Stomach smooth muscle (tissue), 2 donors: ENCODE measurements at regions not wholly inside any gene's neighbourhood (a gene's known extent, or its start where the extent isn't known, plus 50 kb on each side); places are given as distances from the start of the nearest gene placed in this dataset.

Experiments used
- H3K27ac ChIP-seq: one replicate; pipeline ENCODE4 v1.7.0; 2013; ENCODE audit warnings: mild to moderate bottlenecking, low read length, inconsistent platforms
- H3K27me3 ChIP-seq, 2 donors: one replicate each; pipeline ENCODE4 v1.7.0; 2013; ENCODE audit warnings: low read length in 2 of 2; ENCODE audit not compliant: insufficient read depth in 2 of 2, control insufficient read depth in 1 of 2
- H3K36me3 ChIP-seq, 2 donors: one replicate each; pipeline ENCODE4 v1.7.0; 2013; ENCODE audit warnings: low read length in 2 of 2; ENCODE audit not compliant: control insufficient read depth in 2 of 2, insufficient read depth in 2 of 2
- H3K4me1 ChIP-seq: one replicate; pipeline ENCODE4 v1.7.0; 2013; ENCODE audit warnings: low read length; ENCODE audit not compliant: control insufficient read depth, insufficient read depth
- H3K4me3 ChIP-seq, 2 donors: one replicate each; pipeline ENCODE4 v1.7.0; 2013; ENCODE audit warnings: low read length in 2 of 2
- H3K9ac ChIP-seq, 2 donors: one replicate each; pipeline ENCODE4 v1.7.0; 2013; ENCODE audit warnings: low read length in 2 of 2, mild to moderate bottlenecking in 1 of 2
- H3K9me3 ChIP-seq, 2 donors: one replicate each; pipeline ENCODE4 v1.7.0; 2013; ENCODE audit warnings: low read length in 2 of 2; ENCODE audit not compliant: control insufficient read depth in 2 of 2
- donor health status: healthy.
- donor health status: Pancreatic carcinoma.

DNA sequence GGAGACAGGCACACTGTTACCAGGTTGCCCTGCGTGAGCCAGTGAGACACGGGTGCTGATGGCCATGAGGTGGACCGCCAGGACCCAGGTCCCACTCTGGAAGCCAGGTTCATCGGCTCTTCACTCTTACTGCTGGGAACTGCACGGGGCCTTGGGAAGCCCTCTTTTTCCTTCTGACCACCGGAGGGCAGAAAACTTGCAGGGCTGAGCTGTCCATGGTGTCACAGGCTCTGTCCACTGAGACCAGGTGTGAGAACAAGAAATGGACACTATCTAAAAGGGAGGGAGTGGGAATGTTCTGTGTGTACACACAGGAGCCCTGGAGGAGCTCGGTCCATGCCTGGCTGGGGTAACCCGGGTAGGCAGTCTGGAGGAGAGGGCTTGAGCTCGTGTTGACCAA is 93.4 kb downstream of the UQCRFS1 start:
- Histone ChIP-seq H3K9ac (no peak overlapping the region), H3K4me3 (no peak overlapping the region), H3K4me1 (no peaks in the 10 kb centered on the region), H3K27ac (no peak overlapping the region), H3K9me3 (no peaks in the 10 kb centered on the region), H3K27me3 (no peaks in the 10 kb centered on the region), H3K36me3 (no peaks in the 10 kb centered on the region)

DNA sequence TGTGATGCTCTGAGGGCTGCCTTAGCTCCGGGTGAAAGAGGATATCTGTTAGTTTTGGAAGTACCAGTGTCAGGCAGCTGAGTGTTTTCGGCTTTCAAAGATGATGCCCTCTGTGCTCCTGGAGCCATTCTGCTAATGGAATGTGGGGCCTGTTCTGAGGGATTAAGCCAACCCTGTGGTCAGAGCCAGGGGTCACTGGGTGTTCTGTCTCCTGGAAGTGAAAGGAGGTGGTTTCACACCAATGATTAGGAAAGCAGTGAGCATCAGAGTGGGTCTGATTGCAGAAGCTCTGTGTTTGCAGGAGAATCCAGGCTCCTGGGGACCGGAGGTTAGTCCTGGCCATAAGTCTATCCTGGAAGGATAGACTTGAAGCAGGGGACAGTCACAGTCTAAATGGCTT is 94.6 kb downstream of the UQCRFS1 start:
- H3K4me3 ChIP-seq = no peak overlapping the region
- no peaks in the 10 kb centered on the region for H3K27me3 ChIP-seq
- H3K36me3 ChIP-seq = no peaks in the 10 kb centered on the region
- H3K9me3 ChIP-seq = no peaks in the 10 kb centered on the region
- H3K27ac ChIP-seq = no peak overlapping the region
- no peak overlapping the region for H3K9ac ChIP-seq
- no peaks in the 10 kb centered on the region for H3K4me1 ChIP-seq

DNA sequence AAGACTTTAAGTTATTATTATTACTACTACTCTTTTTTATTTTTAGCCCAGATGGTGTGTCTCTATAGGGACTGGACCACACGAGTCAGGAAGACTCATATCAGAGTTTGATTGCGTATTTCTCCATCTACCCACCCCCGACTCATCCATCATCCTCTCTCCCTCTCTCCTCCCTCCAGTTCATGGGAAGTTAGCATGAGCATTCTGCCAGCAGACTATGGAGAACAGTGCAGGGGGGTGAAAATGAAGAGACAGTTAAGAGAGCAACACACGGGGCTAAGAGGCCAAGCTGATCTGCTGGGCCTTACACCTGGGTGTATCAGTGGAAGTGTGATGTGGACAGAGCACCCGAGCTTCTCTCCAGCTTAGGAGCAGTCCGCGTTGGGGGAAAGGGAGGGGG is 95.0 kb downstream of the UQCRFS1 start:
- Histone ChIP-seq H3K36me3 (no peaks in the 10 kb centered on the region), H3K9me3 (no peaks in the 10 kb centered on the region), H3K27me3 (no peaks in the 10 kb centered on the region)

GRCh38 chr19:29115181-29115580 is 97.8 kb downstream of the UQCRFS1 start:
- no peaks in the 10 kb centered on the region for H3K27me3 ChIP-seq
- H3K27ac ChIP-seq = no peak overlapping the region
- no peaks in the 10 kb centered on the region for H3K36me3 ChIP-seq
- H3K4me1 ChIP-seq = no peaks in the 10 kb centered on the region
- no peaks in the 10 kb centered on the region for H3K9me3 ChIP-seq
- H3K9ac ChIP-seq = no peak overlapping the region
- no peak overlapping the region for H3K4me3 ChIP-seq

More for the DNA sequence above, 95.0 kb downstream of the UQCRFS1 start:
- no peak overlapping the region for H3K4me3 ChIP-seq
- H3K9ac ChIP-seq = no peak overlapping the region
- no peaks in the 10 kb centered on the region for H3K4me1 ChIP-seq
- no peak overlapping the region for H3K27ac ChIP-seq

DNA sequence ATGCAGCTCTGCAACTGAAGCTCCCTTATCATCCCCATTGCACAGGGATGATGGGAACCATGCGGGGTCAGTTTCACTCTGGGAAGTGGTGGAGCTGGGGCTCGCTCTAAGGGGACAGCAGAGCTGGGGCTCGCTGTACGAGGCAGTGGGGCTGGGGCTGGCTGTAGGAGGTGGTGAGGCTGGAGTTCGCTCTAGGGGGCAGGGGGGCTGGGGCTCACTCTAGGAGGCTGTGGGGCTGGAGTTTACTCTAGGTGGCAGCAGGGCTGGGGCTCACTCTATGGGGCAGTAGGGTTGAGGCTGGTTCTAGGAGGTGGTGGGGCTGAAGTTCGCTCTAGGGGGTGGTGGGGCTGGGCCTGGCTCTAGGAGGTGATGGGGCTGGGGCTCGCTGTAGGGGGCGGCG is 99.1 kb downstream of the UQCRFS1 start:
- no peak overlapping the region for H3K4me3 ChIP-seq
- no peaks in the 10 kb centered on the region for H3K27me3 ChIP-seq
- H3K4me1 ChIP-seq = no peaks in the 10 kb centered on the region
- no peak overlapping the region for H3K27ac ChIP-seq
- no peak overlapping the region for H3K9ac ChIP-seq
- H3K9me3 ChIP-seq = no peaks in the 10 kb centered on the region
- no peaks in the 10 kb centered on the region for H3K36me3 ChIP-seq

GRCh38 chr19:29111576-29111975 is 101.4 kb downstream of the UQCRFS1 start:
- no peaks in the 10 kb centered on the region for H3K9me3 ChIP-seq
- H3K27ac ChIP-seq = no peak overlapping the region
- H3K4me3 ChIP-seq = no peak overlapping the region
- H3K36me3 ChIP-seq = no peaks in the 10 kb centered on the region
- H3K27me3 ChIP-seq = no peaks in the 10 kb centered on the region
- no peak overlapping the region for H3K9ac ChIP-seq
- no peaks in the 10 kb centered on the region for H3K4me1 ChIP-seq

- Histone ChIP-seq H3K36me3 (no peaks in the 10 kb centered on the region), H3K9ac (no peak overlapping the region), H3K27ac (no peak overlapping the region), H3K4me1 (no peaks in the 10 kb centered on the region), H3K4me3 (no peak overlapping the region), H3K9me3 (peaks cover 0 to 4% of the 10 kb centered on the region in 2 donors), H3K27me3 (no peaks in the 10 kb centered on the region)
Measured at GRCh38 chr19:29107831-29108230, 105.1 kb downstream of the UQCRFS1 start.

DNA sequence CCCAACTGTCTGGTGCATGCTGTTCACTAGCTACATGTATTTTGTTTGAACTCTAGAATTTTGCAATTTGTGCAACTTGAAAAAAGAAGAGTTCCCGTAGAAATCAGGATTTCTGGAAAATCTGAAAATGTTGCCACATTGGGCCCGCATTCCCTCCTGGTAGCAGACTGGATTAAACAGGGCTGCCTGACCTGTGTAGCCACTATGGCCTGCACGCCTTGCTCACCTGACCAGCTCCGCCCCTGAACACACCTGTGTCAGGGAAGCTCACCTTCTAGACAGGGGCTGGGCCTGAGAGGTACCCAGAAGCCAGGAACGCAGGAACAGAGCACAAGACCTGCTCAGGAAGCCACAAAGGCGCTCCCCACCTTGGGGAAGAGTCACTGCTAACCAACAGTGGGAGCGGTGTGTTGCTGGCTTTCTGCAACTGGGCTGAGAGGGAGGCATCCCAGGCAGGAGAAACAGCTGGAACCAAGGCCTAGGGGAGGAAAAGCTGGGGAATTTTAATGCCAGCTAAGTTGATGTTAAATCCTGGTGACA is 106.5 kb downstream of the UQCRFS1 start:
- Histone ChIP-seq H3K27ac (no peak overlapping the region), H3K4me3 (no peak overlapping the region), H3K4me1 (no peaks in the 10 kb centered on the region), H3K27me3 (no peaks in the 10 kb centered on the region), H3K9me3 (peaks cover 0 to 4% of the 10 kb centered on the region in 2 donors), H3K9ac (no peak overlapping the region), H3K36me3 (no peaks in the 10 kb centered on the region)

GRCh38 chr19:29105629-29106292 is 107.2 kb downstream of the UQCRFS1 start:
- Histone ChIP-seq H3K9ac (no peak overlapping the region), H3K4me3 (no peak overlapping the region), H3K27me3 (no peaks in the 10 kb centered on the region)

DNA sequence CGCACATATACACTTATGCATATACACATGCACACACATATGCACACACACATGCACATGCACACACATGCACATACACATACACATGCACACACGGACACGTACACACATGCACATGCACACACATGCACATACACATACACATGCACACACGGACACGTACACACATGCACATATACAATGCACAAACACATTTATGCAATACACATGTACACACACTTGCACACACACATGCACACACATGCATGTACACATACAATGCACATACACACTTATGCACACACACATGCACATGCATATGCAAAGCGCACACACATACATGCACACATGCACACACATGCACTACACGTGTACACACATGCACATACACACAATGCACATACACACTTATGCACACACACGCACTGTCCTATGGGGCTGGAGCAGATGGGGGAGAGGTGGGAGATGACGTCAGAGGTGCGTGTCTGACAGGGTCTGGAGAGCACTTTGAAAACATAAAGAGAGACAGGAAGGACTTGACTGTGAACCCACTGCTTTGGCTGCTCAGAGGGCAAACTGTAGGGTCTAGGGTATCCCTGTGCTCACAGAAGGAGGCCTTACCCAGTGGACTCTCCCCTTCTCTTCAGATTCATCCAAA is 108.2 kb downstream of the UQCRFS1 start:
- Histone ChIP-seq H3K9ac (no peak overlapping the region), H3K9me3 (peaks cover 0 to 8% of the 10 kb centered on the region in 2 donors), H3K4me1 (no peaks in the 10 kb centered on the region), H3K27me3 (no peaks in the 10 kb centered on the region), H3K36me3 (no peaks in the 10 kb centered on the region), H3K4me3 (no peak overlapping the region), H3K27ac (no peak overlapping the region)

More at GRCh38 chr19:29105629-29106292, 107.2 kb downstream of the UQCRFS1 start:
- H3K27ac ChIP-seq = no peak overlapping the region
- H3K4me1 ChIP-seq = no peaks in the 10 kb centered on the region
- no peaks in the 10 kb centered on the region for H3K36me3 ChIP-seq
- H3K9me3 ChIP-seq = peaks cover 0 to 4% of the 10 kb centered on the region in 2 donors
